Middle frontal gyrus (tissue), 1 donor: ENCODE measurements at regions not wholly inside any gene's neighbourhood (a gene's known extent, or its start where the extent isn't known, plus 50 kb on each side); places are given as distances from the start of the nearest gene placed in this dataset.
"Not testable (repeated sequence)": the region's sequence is repeated elsewhere in the genome, so short reads cannot be mapped to it uniquely, and the experiment has no call there.

Source experiments
- DNase-seq: peaks from one replicate; pipeline ENCODE4 v3.0.0-alpha.2; 2015; ENCODE audit warnings: low spot score; ENCODE audit errors: extremely low spot score

- no peak for DNase-seq
Measured at GRCh38 chr18:961644-962355, 57.1 kb downstream of the ADCYAP1 start.

- no peak for DNase-seq
Measured at GRCh38 chr18:963276-963675, 58.6 kb downstream of the ADCYAP1 start.

GRCh38 chr18:965921-966758 is 61.5 kb downstream of the ADCYAP1 start:
- no peak for DNase-seq

- no peak for DNase-seq
Measured at GRCh38 chr18:966759-967576, 62.3 kb downstream of the ADCYAP1 start.

GRCh38 chr18:968910-969309 is 64.2 kb downstream of the ADCYAP1 start:
- not testable (repeated sequence) for DNase-seq

GRCh38 chr18:969311-969710 is 64.6 kb downstream of the ADCYAP1 start:
- not testable (repeated sequence) for DNase-seq

GRCh38 chr18:974606-975005 is 69.9 kb downstream of the ADCYAP1 start:
- not testable (repeated sequence) for DNase-seq

- not testable (repeated sequence) for DNase-seq
Measured at GRCh38 chr18:976393-977128, 71.9 kb downstream of the ADCYAP1 start.

GRCh38 chr18:977327-977726 is 72.7 kb downstream of the ADCYAP1 start:
- not testable (repeated sequence) for DNase-seq

GRCh38 chr18:977732-978131 is 73.1 kb downstream of the ADCYAP1 start:
- not testable (repeated sequence) for DNase-seq

- no peak for DNase-seq
Measured at GRCh38 chr18:980586-980985, 75.9 kb downstream of the ADCYAP1 start.

- DNase-seq = no peak
Measured at GRCh38 chr18:984004-984403, 79.3 kb downstream of the ADCYAP1 start.

GRCh38 chr18:985212-985661 is 80.6 kb downstream of the ADCYAP1 start:
- DNase-seq = no peak

- DNase-seq = no peak
Measured at GRCh38 chr18:986051-986450, 81.4 kb downstream of the ADCYAP1 start.

GRCh38 chr18:986552-986951 is 81.9 kb downstream of the ADCYAP1 start:
- DNase-seq = no peak

GRCh38 chr18:987325-988186 is 82.9 kb downstream of the ADCYAP1 start:
- DNase-seq = no peak

- no peak for DNase-seq
Measured at GRCh38 chr18:989425-989824, 84.8 kb downstream of the ADCYAP1 start.

- no peak for DNase-seq
Measured at GRCh38 chr18:990197-990596, 85.5 kb downstream of the ADCYAP1 start.

GRCh38 chr18:991441-991840 is 86.8 kb downstream of the ADCYAP1 start:
- DNase-seq = no peak

GRCh38 chr18:993560-993959 is 88.9 kb downstream of the ADCYAP1 start:
- no peak for DNase-seq
